ENCODE measurements at regions not wholly inside any gene's neighbourhood (a gene's known extent, or its start where the extent isn't known, plus 50 kb on each side); places are given as distances from the start of the nearest gene placed in this dataset.
A peak's percentile ranks its signal among the peaks of the same experiment; 100 is the strongest.
"Not testable (repeated sequence)": the region's sequence is repeated elsewhere in the genome, so short reads cannot be mapped to it uniquely, and the experiment has no call there.

DNA sequence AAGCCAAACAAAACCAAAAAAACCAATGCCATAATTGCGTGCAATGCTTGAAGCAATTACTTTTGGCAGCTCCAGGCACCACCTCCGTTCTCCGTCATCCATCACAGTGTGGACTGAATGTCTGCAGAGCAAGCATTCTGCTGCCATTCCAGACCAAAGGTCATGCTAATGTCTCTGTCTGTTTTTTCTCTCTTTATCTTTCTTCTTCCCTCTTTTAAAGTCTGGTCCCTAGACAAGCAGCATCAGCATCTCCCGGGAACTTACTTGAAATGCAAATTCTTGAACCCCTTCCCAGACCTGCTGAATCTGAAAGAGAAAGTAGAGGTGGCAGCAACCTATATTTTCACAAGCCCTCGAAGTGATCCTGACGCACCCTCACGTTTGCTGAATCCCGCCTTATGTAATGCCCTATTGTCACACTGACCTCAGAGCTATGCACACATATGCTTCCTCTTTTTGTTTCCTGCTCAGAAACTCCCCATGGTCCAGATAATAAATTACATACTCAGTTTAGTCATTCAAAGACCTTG lies 297.3 kb upstream of the PROK2 start:
- H3K36me3 Mint-ChIP-seq (ENCODE audit: insufficient read depth) = no peaks in the 10 kb centered on the region
- no peak overlapping the region for H3K27ac Mint-ChIP-seq (ENCODE audit: low read depth)
- DNase-seq (ENCODE audit: low spot score in 2 of 2) (no peak), ATAC-seq (replicated peaks; ENCODE audit: extremely low read depth, poor library complexity, severe bottlenecking) (peak; percentile 25)
- H3K4me1 Mint-ChIP-seq = no peaks in the 10 kb centered on the region
- H3K27me3 Mint-ChIP-seq = peaks cover 45% of the 10 kb centered on the region
- no peaks in the 10 kb centered on the region for H3K9me3 Mint-ChIP-seq
- no peak overlapping the region for H3K4me3 Mint-ChIP-seq

DNA sequence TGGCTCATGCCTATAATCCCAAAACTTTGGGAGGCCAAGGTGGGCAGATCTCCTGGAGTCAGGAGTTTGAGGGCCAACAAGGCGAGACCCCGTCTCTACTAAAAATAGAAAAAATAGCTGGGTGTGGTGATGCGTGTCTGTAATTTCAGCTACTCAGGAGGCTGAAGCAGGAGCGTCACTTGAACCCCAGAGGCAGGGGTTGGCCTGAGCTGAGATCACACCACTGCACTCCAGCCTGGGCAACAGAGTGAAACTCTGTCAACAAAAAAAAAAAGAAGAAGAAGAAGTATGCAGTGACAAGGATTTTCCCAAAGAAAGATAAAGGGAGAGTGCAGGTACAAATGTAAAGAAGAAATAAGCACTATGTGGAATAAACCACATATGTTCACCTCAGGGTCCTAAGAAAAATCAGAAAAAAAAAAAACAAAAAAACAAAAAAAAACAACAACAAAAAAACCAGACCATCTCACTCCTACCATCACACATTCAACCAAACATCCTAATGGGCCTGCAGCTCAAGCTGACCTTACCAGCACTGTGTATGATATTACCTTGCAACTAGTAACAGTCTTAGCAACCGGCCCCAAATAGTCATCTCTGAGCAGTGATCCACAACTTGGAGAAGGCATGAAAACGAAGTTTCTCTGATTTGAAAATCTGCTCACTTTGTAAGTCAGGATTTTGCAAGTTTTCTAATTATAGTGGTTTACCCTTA lies 296.7 kb upstream of the PROK2 start:
- no peak overlapping the region for H3K4me3 Mint-ChIP-seq
- DNase-seq (ENCODE audit: low spot score in 2 of 2) (no peak), ATAC-seq (replicated peaks; ENCODE audit: extremely low read depth, poor library complexity, severe bottlenecking) (no peak)
- no peak overlapping the region for H3K27ac Mint-ChIP-seq (ENCODE audit: low read depth)
- peaks cover 39% of the 10 kb centered on the region for H3K27me3 Mint-ChIP-seq
- H3K9me3 Mint-ChIP-seq = no peaks in the 10 kb centered on the region
- H3K36me3 Mint-ChIP-seq (ENCODE audit: insufficient read depth) = no peaks in the 10 kb centered on the region
- H3K4me1 Mint-ChIP-seq = no peaks in the 10 kb centered on the region

DNA sequence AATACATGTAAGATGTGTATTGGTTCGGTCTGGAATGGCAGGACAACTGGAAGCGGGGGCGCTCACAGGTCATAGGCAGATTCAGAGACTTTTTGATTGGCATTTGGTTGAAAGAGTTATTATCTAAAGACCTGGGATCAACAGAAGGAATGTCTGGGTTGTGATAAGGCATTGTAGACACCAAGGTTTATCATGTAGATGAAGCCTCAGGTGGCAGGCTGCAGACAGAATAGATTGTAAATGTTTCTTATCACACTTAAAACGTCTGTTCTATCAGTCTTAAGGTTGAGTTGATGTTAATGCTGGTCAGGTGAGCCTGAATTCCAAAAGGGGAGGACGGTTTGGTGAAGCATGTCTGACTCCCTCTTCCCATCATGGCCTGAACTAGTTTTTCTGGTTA lies 295.9 kb upstream of the PROK2 start:
- Mint-ChIP-seq H3K4me1 (no peaks in the 10 kb centered on the region), H3K27me3 (peaks cover 31% of the 10 kb centered on the region), H3K4me3 (no peak overlapping the region), H3K27ac (ENCODE audit: low read depth) (no peak overlapping the region), H3K36me3 (ENCODE audit: insufficient read depth) (no peaks in the 10 kb centered on the region), H3K9me3 (no peaks in the 10 kb centered on the region)
- ATAC-seq (replicated peaks; ENCODE audit: extremely low read depth, poor library complexity, severe bottlenecking) = no peak
- no peak for DNase-seq (ENCODE audit: low spot score in 2 of 2)

DNA sequence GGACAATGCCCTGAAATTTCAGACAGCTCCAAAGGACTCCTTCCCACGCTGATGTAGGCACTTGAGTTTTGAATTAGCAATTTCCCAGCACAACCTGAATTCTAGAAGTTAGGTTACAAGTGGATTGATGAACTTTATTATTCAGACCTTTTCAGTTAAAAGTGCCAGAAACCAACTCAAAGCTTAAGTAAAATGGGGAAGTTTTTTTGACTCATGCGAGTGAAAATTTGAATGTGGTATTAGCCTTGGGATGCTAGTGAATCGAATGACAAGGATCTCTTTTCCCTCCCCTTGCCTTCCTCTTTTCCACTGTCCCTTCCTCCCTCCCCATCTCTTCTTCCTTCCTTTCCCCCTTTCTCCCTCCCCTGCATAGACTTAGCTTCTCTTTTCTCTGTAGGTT lies 295.1 kb upstream of the PROK2 start:
- no peak for DNase-seq (ENCODE audit: low spot score in 2 of 2)
- Mint-ChIP-seq H3K9me3 (no peaks in the 10 kb centered on the region), H3K4me1 (no peaks in the 10 kb centered on the region)

DNA sequence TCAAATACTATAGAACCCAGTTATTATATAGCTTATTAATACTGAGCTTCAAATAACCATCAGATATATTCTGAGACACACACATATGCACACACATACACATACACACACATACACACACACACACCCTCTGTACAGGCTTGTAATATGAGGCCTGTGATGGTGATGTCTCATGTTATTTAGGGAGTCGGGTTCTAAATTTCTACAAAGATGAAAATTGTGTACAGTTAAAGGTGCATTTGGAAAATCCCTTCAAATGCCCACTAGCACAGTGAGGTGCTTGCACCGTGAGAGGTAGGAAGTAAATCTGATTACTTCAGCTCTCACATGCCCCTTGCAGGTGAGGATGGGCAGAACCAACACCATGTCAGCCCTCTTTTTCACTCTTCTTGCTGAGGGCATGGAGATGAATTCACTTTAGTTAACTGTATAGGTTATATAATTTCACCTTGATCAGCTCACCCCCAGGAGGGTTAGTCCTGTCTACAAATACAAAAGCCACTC lies 294.5 kb upstream of the PROK2 start:
- Mint-ChIP-seq H3K9me3 (no peaks in the 10 kb centered on the region), H3K27me3 (peaks cover 25% of the 10 kb centered on the region), H3K27ac (ENCODE audit: low read depth) (no peak overlapping the region), H3K36me3 (ENCODE audit: insufficient read depth) (no peaks in the 10 kb centered on the region), H3K4me1 (no peaks in the 10 kb centered on the region), H3K4me3 (no peak overlapping the region)
- DNase-seq (ENCODE audit: low spot score in 2 of 2) (no peak), ATAC-seq (replicated peaks; ENCODE audit: extremely low read depth, poor library complexity, severe bottlenecking) (no peak)

More for the DNA sequence above, 295.1 kb upstream of the PROK2 start:
- no peak overlapping the region for H3K27ac Mint-ChIP-seq (ENCODE audit: low read depth)
- H3K4me3 Mint-ChIP-seq = no peak overlapping the region
- ATAC-seq (replicated peaks; ENCODE audit: extremely low read depth, poor library complexity, severe bottlenecking) = no peak
- H3K27me3 Mint-ChIP-seq = peaks cover 25% of the 10 kb centered on the region
- no peaks in the 10 kb centered on the region for H3K36me3 Mint-ChIP-seq (ENCODE audit: insufficient read depth)

DNA sequence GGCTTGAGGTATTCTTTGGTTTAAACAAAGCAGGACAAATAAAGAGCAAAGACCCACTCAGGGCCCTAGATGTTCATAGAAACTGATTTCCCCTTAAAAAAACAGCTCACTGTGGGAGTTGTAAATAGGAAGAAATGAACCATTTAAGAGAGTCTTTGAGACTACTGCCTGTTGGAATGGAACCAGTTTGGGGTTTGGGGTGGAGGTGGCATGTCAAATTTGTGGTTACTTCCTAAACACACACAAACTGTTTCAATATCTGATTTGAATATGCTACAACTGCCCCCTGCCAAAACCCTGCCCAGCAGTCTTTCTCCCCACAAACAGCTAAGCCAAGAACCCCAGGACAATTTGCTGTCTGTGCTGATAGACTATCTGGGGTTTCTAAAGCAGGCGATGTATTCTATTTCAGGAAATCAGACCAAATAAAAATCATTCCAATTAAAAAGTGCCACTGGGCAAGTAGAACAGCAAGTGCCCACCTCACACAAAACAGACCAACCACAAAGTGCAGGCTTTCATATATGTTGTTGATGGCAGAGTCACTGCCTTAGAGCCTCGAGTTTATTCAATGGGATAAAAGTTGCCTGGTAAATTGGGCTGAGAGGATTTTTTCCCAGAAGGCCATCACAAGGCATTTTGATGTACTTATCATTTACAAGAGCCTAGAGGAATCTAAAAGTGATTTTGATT lies 293.9 kb upstream of the PROK2 start:
- no peak for ATAC-seq (replicated peaks; ENCODE audit: extremely low read depth, poor library complexity, severe bottlenecking)
- Mint-ChIP-seq H3K27me3 (peaks cover 24% of the 10 kb centered on the region), H3K4me1 (no peaks in the 10 kb centered on the region), H3K4me3 (no peak overlapping the region), H3K9me3 (no peaks in the 10 kb centered on the region), H3K36me3 (ENCODE audit: insufficient read depth) (no peaks in the 10 kb centered on the region), H3K27ac (ENCODE audit: low read depth) (no peak overlapping the region)
- DNase-seq (ENCODE audit: low spot score in 2 of 2) = no peak

DNA sequence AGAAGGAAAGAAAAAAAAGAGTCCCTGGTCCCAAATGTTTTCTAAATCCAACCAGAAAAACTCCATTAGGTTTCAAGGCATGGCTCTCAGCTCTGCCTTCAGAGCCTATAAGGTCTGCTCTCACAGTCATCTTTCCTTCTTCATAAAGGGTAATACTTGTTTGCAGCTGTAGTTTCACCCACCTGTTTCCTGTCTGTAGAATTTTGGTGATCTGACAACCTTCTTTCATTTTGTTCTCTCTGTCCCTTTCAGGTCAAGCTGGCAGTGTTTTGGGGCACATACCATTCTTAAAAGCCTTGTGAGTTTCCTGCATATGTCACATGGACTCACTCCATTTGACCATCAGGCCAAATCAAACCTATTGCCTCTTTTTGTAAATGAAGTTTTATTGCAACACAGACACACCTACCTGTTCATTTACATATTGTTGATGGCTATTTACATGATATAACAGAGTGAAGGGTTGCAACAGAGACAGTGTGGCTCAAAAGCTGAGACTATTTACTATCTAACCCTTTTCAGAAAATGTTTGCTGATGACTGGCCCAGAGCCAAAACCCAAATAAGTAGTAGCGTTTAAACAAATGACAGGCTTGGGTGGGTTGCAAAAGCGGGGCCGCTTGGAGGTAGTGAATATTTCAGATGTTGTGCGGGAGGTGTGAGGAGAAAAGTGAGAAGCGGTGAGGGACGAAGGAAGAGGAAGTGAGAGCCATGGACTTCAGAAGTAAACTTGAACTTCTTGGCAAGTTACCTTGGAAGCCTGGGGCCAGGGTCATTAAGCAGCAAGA lies 292.7 kb upstream of the PROK2 start:
- H3K4me1 Mint-ChIP-seq = no peaks in the 10 kb centered on the region

DNA sequence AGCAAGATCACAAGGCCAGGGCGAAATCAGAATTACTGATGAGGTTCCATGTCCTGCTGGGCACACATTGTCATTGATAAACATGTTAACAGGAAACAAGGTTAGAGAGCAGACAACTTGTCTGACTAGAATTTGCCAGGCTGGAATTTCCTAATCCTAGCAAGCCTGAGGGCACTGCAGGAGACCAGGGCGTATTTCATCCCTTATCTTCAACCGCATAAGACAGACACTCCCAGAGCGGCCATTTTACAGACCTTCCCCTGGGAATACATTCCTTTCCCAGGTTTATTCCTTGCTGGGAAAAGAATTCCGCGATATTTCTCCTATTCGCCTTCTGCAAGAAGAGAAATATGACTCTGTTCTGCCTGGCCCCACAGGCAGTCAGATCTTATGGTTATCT lies 290.9 kb upstream of the PROK2 start:
- not testable (repeated sequence) for H3K9me3 Mint-ChIP-seq; H3K36me3 Mint-ChIP-seq (ENCODE audit: insufficient read depth); H3K4me1 Mint-ChIP-seq; ATAC-seq (replicated peaks; ENCODE audit: extremely low read depth, poor library complexity, severe bottlenecking); H3K4me3 Mint-ChIP-seq; DNase-seq (ENCODE audit: low spot score in 2 of 2); H3K27ac Mint-ChIP-seq (ENCODE audit: low read depth)
- H3K27me3 Mint-ChIP-seq = peaks cover 35% of the 10 kb centered on the region

More for the DNA sequence above, 292.7 kb upstream of the PROK2 start:
- no peak overlapping the region for H3K27ac Mint-ChIP-seq (ENCODE audit: low read depth)
- H3K4me3 Mint-ChIP-seq = no peak overlapping the region
- H3K9me3 Mint-ChIP-seq = no peaks in the 10 kb centered on the region
- ATAC-seq (replicated peaks; ENCODE audit: extremely low read depth, poor library complexity, severe bottlenecking) = no peak
- no peaks in the 10 kb centered on the region for H3K36me3 Mint-ChIP-seq (ENCODE audit: insufficient read depth)
- H3K27me3 Mint-ChIP-seq = peaks cover 17% of the 10 kb centered on the region
- DNase-seq (ENCODE audit: low spot score in 2 of 2) = no peak

DNA sequence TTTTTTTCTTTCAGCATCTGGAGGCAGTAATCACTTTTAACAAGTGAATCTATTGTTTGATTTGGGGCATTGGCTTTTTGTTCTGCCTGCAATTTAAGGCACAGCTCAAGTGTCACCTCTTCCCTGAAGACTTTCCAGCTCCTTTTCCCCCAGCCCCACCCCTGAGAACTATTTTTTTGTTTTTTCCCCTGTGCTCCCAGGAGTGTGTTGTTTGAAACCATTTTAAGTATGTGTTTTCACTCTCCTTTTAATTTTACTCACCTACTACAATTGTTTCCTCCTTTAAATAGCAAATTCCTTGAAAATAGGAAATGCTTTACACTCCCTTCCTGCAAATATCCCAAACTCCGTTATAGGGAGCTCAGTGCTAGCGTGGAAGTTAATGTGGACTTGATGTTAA lies 286.7 kb upstream of the PROK2 start:
- no peaks in the 10 kb centered on the region for H3K36me3 Mint-ChIP-seq (ENCODE audit: insufficient read depth)
- H3K9me3 Mint-ChIP-seq = no peaks in the 10 kb centered on the region
- no peak overlapping the region for H3K27ac Mint-ChIP-seq (ENCODE audit: low read depth)
- H3K4me1 Mint-ChIP-seq = no peaks in the 10 kb centered on the region
- no peak overlapping the region for H3K4me3 Mint-ChIP-seq
- no peak for DNase-seq (ENCODE audit: low spot score in 2 of 2)
- ATAC-seq (replicated peaks; ENCODE audit: extremely low read depth, poor library complexity, severe bottlenecking) = no peak
- H3K27me3 Mint-ChIP-seq = peaks cover 35% of the 10 kb centered on the region

DNA sequence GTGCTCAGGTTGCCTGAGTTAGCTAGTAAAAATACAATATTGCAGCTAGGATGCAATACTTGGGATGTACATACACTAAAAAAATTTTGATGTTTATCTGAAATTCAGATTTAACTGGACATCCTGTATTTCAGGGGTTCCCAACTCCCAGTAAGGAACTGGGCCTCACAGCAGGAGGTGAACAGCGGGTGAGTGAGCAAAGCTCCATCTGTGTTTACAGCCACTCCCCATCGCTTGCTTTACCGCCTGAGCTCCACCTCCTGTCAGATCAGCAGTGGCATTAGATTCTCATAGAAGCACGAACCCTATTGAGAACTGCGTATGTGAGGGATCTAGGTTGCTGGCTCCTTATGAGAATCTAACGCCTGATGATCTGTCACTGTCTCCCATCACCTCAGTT lies 285.1 kb upstream of the PROK2 start:
- no peak overlapping the region for H3K27ac Mint-ChIP-seq (ENCODE audit: low read depth)
- no peak for DNase-seq (ENCODE audit: low spot score in 2 of 2)
- peaks cover 43% of the 10 kb centered on the region for H3K27me3 Mint-ChIP-seq
- no peak overlapping the region for H3K4me3 Mint-ChIP-seq
- H3K9me3 Mint-ChIP-seq = no peaks in the 10 kb centered on the region
- no peak for ATAC-seq (replicated peaks; ENCODE audit: extremely low read depth, poor library complexity, severe bottlenecking)
- H3K4me1 Mint-ChIP-seq = no peaks in the 10 kb centered on the region
- no peaks in the 10 kb centered on the region for H3K36me3 Mint-ChIP-seq (ENCODE audit: insufficient read depth)

DNA sequence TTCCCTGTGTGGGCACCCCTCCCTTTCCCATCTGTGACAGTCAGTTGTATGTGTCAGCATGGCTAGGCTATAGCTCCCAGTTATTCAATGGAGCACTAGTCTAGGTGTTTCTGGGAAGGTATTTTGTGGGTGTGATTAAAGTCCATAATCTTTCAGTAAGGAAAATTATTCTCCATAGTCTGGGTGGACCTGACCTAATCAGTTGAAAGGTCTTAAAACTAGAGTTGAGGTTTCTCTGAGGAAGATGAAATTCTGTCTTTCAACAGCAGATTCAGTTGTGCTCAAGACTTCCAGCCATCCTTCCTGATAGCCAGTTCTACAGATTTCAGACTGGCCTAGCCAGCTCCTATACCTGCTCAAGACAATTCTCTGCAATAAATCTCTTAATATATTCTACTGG lies 284.6 kb upstream of the PROK2 start:
- Mint-ChIP-seq H3K27me3 (peaks cover 43% of the 10 kb centered on the region), H3K4me1 (no peaks in the 10 kb centered on the region), H3K9me3 (peaks cover under 1% of the 10 kb centered on the region), H3K27ac (ENCODE audit: low read depth) (no peak overlapping the region), H3K36me3 (ENCODE audit: insufficient read depth) (no peaks in the 10 kb centered on the region), H3K4me3 (no peak overlapping the region)
- no peak for DNase-seq (ENCODE audit: low spot score in 2 of 2)
- no peak for ATAC-seq (replicated peaks; ENCODE audit: extremely low read depth, poor library complexity, severe bottlenecking)

DNA sequence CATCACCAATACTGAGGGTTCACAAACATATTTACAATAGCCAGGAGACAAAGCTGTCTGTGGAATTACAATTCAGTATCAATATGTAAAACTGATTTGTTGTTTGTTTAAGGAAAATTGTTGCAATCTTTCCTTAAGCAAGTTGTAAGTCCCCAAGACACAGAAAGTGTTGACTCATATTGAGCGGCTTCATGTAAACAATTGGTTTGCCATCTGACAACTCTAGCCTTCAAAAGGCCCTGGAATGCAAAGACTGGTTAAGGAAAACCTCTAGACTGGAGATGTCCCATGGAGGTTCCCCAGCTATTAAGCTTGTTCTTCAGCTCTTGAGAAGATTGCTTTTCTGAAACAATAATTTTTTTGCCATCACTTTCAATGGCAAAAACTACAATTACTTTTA lies 283.7 kb upstream of the PROK2 start:
- peaks cover 43% of the 10 kb centered on the region for H3K27me3 Mint-ChIP-seq
- no peaks in the 10 kb centered on the region for H3K36me3 Mint-ChIP-seq (ENCODE audit: insufficient read depth)
- ATAC-seq (replicated peaks; ENCODE audit: extremely low read depth, poor library complexity, severe bottlenecking) (no peak), DNase-seq (ENCODE audit: low spot score in 2 of 2) (no peak)
- H3K27ac Mint-ChIP-seq (ENCODE audit: low read depth) = no peak overlapping the region
- no peaks in the 10 kb centered on the region for H3K4me1 Mint-ChIP-seq
- H3K4me3 Mint-ChIP-seq = no peak overlapping the region
- peaks cover 7% of the 10 kb centered on the region for H3K9me3 Mint-ChIP-seq

Measured in central memory CD8-positive, alpha-beta T cell (primary cell).